HG03378 (cell line): ENCODE measurements at regions not wholly inside any gene's neighbourhood (a gene's known extent, or its start where the extent isn't known, plus 50 kb on each side); places are given as distances from the start of the nearest gene placed in this dataset.

Source experiments
- ATAC-seq: cut with Tn5 transposase; IDR thresholded peaks from one replicate; pipeline ENCODE4 v1.9.1; 2021; ENCODE audit warnings: mild to moderate bottlenecking, moderate library complexity; ENCODE audit not compliant: unreplicated experiment

GRCh38 chr5:74112372-74113195 lies 486.6 kb downstream of the ARHGEF28 start:
- no peak for ATAC-seq

GRCh38 chr5:74111764-74112163 lies 485.8 kb downstream of the ARHGEF28 start:
- no peak for ATAC-seq

GRCh38 chr5:74109344-74109743 lies 483.3 kb downstream of the ARHGEF28 start:
- no peak for ATAC-seq

GRCh38 chr5:74107899-74108298 lies 481.9 kb downstream of the ARHGEF28 start:
- no peak for ATAC-seq

- ATAC-seq, result no peak
Observed at GRCh38 chr5:74105126-74105780, 479.3 kb downstream of the ARHGEF28 start.

GRCh38 chr5:74103131-74104023 lies 477.4 kb downstream of the ARHGEF28 start:
- no peak for ATAC-seq

GRCh38 chr5:74100268-74100665 lies 474.3 kb downstream of the ARHGEF28 start:
- ATAC-seq, result no peak

- ATAC-seq, result no peak
Observed at GRCh38 chr5:74099538-74100267, 473.7 kb downstream of the ARHGEF28 start.

- no peak for ATAC-seq
Observed at GRCh38 chr5:74098941-74099340, 472.9 kb downstream of the ARHGEF28 start.

GRCh38 chr5:74098456-74098855 lies 472.5 kb downstream of the ARHGEF28 start:
- ATAC-seq, result no peak

- ATAC-seq, result no peak
Observed at GRCh38 chr5:74096325-74096724, 470.3 kb downstream of the ARHGEF28 start.

GRCh38 chr5:74095871-74096270 lies 469.9 kb downstream of the ARHGEF28 start:
- ATAC-seq, result no peak

- ATAC-seq, result no peak
Observed at GRCh38 chr5:74094782-74095108, 468.7 kb downstream of the ARHGEF28 start.

GRCh38 chr5:74094096-74094781 lies 468.2 kb downstream of the ARHGEF28 start:
- no peak for ATAC-seq

GRCh38 chr5:74093561-74093960 lies 467.6 kb downstream of the ARHGEF28 start:
- no peak for ATAC-seq

GRCh38 chr5:74092766-74093165 lies 466.8 kb downstream of the ARHGEF28 start:
- no peak for ATAC-seq

GRCh38 chr5:74085782-74086181 lies 459.8 kb downstream of the ARHGEF28 start:
- ATAC-seq, result no peak

GRCh38 chr5:74085186-74085585 lies 459.2 kb downstream of the ARHGEF28 start:
- ATAC-seq, result no peak

- no peak for ATAC-seq
Observed at GRCh38 chr5:74083096-74083791, 457.2 kb downstream of the ARHGEF28 start.
